Dendritic cell treated with granulocyte-macrophage colony-stimulating factor and Interleukin-4, amounts not matched to agents 40 ng/mL and 50 ng/mL, for 4 days (primary cell): ENCODE measurements at regions not wholly inside any gene's neighbourhood (a gene's known extent, or its start where the extent isn't known, plus 50 kb on each side); places are given as distances from the start of the nearest gene placed in this dataset.
"Not testable (repeated sequence)": the region's sequence is repeated elsewhere in the genome, so short reads cannot be mapped to it uniquely, and the experiment has no call there.

ENCODE experiments used
- H3K27ac Mint-ChIP-seq: one replicate; pipeline ENCODE4 v1.8.0; 2022; ENCODE audit warnings: mild to moderate bottlenecking, mixed read lengths
- H3K27me3 Mint-ChIP-seq: one replicate; pipeline ENCODE4 v1.8.0; 2022; ENCODE audit warnings: mild to moderate bottlenecking, mixed read lengths
- H3K36me3 Mint-ChIP-seq: one replicate; pipeline ENCODE4 v1.8.0; 2022; ENCODE audit warnings: low read depth, mixed read lengths
- H3K4me1 Mint-ChIP-seq: one replicate; pipeline ENCODE4 v1.8.0; 2022; ENCODE audit warnings: low read depth, mixed read lengths
- H3K4me3 Mint-ChIP-seq: one replicate; pipeline ENCODE4 v1.8.0; 2022; ENCODE audit warnings: mild to moderate bottlenecking, moderate library complexity, mixed read lengths
- H3K9me3 Mint-ChIP-seq: one replicate; pipeline ENCODE4 v1.8.0; 2022; ENCODE audit warnings: mixed read lengths
- intact Hi-C: fragments of 100-400 bp; cut with micrococcal nuclease; formaldehyde crosslinking; loops from one replicate; pipeline ENCODE4 v1.15.0; 2022

DNA sequence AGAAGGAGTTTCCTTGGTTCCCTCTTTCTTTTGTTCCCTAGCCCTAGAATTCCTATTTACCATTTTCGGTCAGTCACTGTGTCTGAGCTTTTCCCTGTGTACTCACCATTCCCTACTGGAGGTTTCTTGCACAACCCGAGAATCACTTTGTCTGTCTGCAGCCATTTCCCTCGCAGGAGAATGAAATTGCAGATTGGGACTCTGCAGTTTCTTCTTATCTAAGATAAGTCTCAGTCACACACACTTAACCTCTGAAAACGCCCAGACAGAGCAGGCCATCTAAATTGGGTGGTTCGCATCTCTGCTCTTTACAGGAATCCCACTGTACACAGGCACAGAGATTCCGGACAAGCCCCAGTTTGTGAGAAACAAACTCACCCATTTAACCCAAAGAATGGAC is 58.6 kb upstream of the CNTNAP2 start:
- no peaks in the 10 kb centered on the region for H3K4me1 Mint-ChIP-seq
- H3K36me3 Mint-ChIP-seq, result no peaks in the 10 kb centered on the region
- intact Hi-C loops, result no loop called here
- peaks cover 60% of the 10 kb centered on the region for H3K9me3 Mint-ChIP-seq
- H3K27ac Mint-ChIP-seq, result no peak overlapping the region
- H3K4me3 Mint-ChIP-seq, result no peak overlapping the region
- no peaks in the 10 kb centered on the region for H3K27me3 Mint-ChIP-seq

- Mint-ChIP-seq H3K9me3 (peaks cover 69% of the 10 kb centered on the region), H3K36me3 (no peaks in the 10 kb centered on the region), H3K27me3 (no peaks in the 10 kb centered on the region), H3K27ac (no peak overlapping the region), H3K4me3 (no peak overlapping the region), H3K4me1 (no peaks in the 10 kb centered on the region)
- intact Hi-C loops, result no loop called here
Measured at GRCh38 chr7:146054909-146055308, 61.7 kb upstream of the CNTNAP2 start.

GRCh38 chr7:146053492-146053891 is 63.1 kb upstream of the CNTNAP2 start:
- Mint-ChIP-seq H3K9me3 (peaks cover 61% of the 10 kb centered on the region), H3K4me1 (no peaks in the 10 kb centered on the region), H3K27me3 (no peaks in the 10 kb centered on the region), H3K27ac (no peak overlapping the region), H3K4me3 (no peak overlapping the region), H3K36me3 (no peaks in the 10 kb centered on the region)
- intact Hi-C loops, result no loop called here

DNA sequence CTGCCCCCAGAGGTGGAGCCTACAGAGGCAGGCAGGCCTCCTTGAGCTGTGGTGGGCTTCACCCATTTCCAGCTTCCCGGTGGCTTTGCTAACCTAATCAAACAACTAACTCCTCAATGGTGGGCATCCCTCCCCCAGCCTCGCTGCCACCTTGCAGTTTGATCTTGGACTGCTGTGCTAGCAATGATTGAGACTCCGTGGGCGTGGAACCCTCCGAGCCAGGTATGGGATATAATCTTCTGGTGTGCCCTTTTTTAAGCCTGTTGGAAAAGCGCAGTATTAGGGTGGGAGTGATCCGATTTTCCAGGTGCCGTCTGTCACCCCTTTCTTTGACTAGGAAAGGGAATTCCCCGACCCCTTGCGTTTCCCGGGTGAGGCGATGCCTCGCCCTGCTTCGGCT is 73.3 kb upstream of the CNTNAP2 start:
- not testable (repeated sequence) for H3K27ac Mint-ChIP-seq

GRCh38 chr7:146028251-146028750 is 88.3 kb upstream of the CNTNAP2 start:
- peaks cover 28% of the 10 kb centered on the region for H3K9me3 Mint-ChIP-seq
- intact Hi-C loops, result no loop called here

More for the DNA sequence above, 73.3 kb upstream of the CNTNAP2 start:
- H3K36me3 Mint-ChIP-seq, H3K27me3 Mint-ChIP-seq, H3K4me1 Mint-ChIP-seq, intact Hi-C loops, H3K4me3 Mint-ChIP-seq: not testable (repeated sequence)
- H3K9me3 Mint-ChIP-seq, result peaks cover 52% of the 10 kb centered on the region

GRCh38 chr7:146027243-146027642 is 89.4 kb upstream of the CNTNAP2 start:
- Mint-ChIP-seq H3K4me1 (no peaks in the 10 kb centered on the region), H3K36me3 (no peaks in the 10 kb centered on the region), H3K4me3 (no peak overlapping the region), H3K27ac (no peak overlapping the region), H3K9me3 (peaks cover 28% of the 10 kb centered on the region), H3K27me3 (no peaks in the 10 kb centered on the region)
- intact Hi-C loops, result no loop called here

More at GRCh38 chr7:146028251-146028750, 88.3 kb upstream of the CNTNAP2 start:
- H3K4me1 Mint-ChIP-seq, result no peaks in the 10 kb centered on the region
- no peak overlapping the region for H3K27ac Mint-ChIP-seq
- no peaks in the 10 kb centered on the region for H3K27me3 Mint-ChIP-seq
- H3K36me3 Mint-ChIP-seq, result no peaks in the 10 kb centered on the region
- no peak overlapping the region for H3K4me3 Mint-ChIP-seq

DNA sequence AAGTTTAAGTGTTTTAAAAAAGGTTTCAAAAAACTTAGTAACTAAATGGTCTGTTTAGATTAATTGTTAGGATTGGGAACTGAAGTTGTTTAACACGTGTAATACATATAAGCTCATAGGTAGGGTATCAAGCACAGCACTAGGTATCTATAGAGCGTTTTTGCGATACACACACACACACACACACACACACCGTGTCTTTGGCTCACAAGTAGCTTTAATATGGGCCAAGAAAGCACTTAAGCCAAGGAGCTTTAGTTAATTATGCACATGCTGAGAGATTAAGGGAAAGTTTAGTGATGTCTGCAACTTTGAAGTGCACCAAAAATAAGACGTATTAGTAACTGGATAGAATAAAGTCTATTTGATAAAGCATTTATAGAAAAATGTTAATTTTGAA is 93.8 kb upstream of the CNTNAP2 start:
- no peaks in the 10 kb centered on the region for H3K27me3 Mint-ChIP-seq
- intact Hi-C loops, result no loop called here
- no peak overlapping the region for H3K4me3 Mint-ChIP-seq
- H3K27ac Mint-ChIP-seq, result no peak overlapping the region
- H3K4me1 Mint-ChIP-seq, result no peaks in the 10 kb centered on the region
- H3K9me3 Mint-ChIP-seq, result peaks cover 52% of the 10 kb centered on the region
- H3K36me3 Mint-ChIP-seq, result no peaks in the 10 kb centered on the region

DNA sequence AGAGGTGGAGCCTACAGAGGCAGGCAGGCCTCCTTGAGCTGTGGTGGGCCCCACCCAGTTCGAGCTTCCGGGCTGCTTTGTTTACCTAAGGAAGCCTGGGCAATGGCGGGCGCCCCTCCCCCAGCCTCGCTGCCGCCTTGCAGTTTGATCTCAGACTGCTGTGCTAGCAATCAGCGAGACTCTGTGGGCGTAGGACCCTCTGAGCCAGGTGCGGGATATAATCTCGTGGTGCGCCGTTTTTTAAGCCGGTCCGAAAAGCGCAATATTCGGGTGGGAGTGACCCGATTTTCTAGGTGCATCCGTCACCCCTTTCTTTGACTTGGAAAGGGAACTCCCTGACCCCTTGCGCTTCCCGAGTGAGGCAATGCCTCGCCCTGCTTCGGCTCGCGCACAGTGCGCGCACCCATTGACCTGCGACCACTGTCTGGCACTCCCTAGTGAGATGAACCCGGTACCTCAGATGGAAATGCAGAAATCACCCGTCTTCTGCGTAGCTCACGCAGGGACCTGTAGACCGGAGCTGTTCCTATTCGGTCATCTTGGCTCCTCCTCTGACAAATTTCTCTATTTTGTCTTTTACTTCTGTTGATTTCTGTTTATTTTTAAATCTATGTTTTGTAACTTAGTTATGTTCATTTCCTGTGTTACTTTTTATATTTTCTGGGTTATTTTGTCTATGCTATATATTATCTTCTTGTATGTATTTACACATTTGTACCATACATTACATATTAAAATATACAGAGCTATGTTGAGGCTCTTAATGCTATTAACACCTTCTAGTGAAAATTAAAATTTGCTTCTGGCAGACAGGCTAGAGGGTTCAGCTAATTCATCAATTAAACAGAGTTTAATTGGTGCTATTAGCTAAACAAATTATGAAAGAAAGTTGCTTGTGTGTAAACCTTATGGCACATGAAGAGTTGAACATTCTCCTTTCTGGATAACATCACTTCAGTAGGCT is 97.3 kb upstream of the CNTNAP2 start:
- H3K9me3 Mint-ChIP-seq, result peaks cover 31% of the 10 kb centered on the region
- H3K27ac Mint-ChIP-seq, H3K4me3 Mint-ChIP-seq, H3K27me3 Mint-ChIP-seq, H3K4me1 Mint-ChIP-seq, H3K36me3 Mint-ChIP-seq, intact Hi-C loops: not testable (repeated sequence)

- H3K27ac Mint-ChIP-seq, H3K4me1 Mint-ChIP-seq, H3K4me3 Mint-ChIP-seq, intact Hi-C loops, H3K36me3 Mint-ChIP-seq, H3K27me3 Mint-ChIP-seq: not testable (repeated sequence)
- peaks cover 27% of the 10 kb centered on the region for H3K9me3 Mint-ChIP-seq
Measured at GRCh38 chr7:146017366-146017765, 99.2 kb upstream of the CNTNAP2 start.

DNA sequence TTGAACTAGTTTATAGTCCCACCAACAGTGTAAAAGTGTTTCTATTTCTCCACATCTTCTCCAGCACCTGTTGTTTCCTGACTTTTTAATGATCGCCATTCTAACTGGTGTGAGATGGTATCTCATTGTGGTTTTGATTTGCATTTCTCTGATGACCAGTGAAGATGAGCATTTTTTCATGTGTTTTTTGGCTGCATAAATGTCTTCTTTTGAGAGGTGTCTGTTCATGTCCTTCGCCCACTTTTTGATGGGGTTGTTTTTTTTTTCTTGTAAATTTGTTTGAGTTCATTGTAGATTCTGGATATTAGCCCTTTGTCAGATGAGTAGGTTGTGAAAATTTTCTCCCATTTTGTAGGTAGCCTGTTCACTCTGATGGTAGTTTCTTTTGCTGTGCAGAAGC is 102.4 kb upstream of the CNTNAP2 start:
- peaks cover 14% of the 10 kb centered on the region for H3K9me3 Mint-ChIP-seq
- intact Hi-C loops, H3K4me3 Mint-ChIP-seq, H3K36me3 Mint-ChIP-seq, H3K4me1 Mint-ChIP-seq, H3K27ac Mint-ChIP-seq, H3K27me3 Mint-ChIP-seq: not testable (repeated sequence)

DNA sequence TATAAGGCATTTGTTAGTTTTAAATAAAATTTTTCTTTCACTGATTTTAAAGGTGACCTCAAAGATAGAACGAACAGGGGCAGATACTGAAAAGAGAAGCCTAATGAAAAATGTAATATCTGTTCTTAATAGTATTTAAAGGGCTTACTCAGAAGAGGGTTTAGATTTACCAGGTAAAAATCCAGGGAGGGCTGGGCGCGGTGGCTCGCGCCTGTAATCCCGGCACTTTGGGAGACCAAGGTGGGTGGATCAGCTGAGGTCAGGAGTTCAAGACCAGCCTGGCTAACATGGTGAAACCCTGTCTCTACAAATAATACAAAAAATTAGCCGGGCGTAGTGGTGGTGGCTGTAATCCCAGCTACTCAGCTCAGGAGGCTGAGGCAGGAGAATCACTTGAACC is 108.3 kb upstream of the CNTNAP2 start:
- intact Hi-C loops, result no loop called here
- no peaks in the 10 kb centered on the region for H3K9me3 Mint-ChIP-seq
- no peaks in the 10 kb centered on the region for H3K27me3 Mint-ChIP-seq
- H3K4me1 Mint-ChIP-seq, result no peaks in the 10 kb centered on the region
- no peak overlapping the region for H3K4me3 Mint-ChIP-seq
- H3K36me3 Mint-ChIP-seq, result no peaks in the 10 kb centered on the region
- H3K27ac Mint-ChIP-seq, result no peak overlapping the region

GRCh38 chr7:146004805-146005204 is 111.8 kb upstream of the CNTNAP2 start:
- Mint-ChIP-seq H3K4me3 (no peak overlapping the region), H3K4me1 (no peaks in the 10 kb centered on the region), H3K27me3 (no peaks in the 10 kb centered on the region), H3K36me3 (no peaks in the 10 kb centered on the region), H3K9me3 (no peaks in the 10 kb centered on the region), H3K27ac (no peak overlapping the region)
- intact Hi-C loops, result no loop called here

DNA sequence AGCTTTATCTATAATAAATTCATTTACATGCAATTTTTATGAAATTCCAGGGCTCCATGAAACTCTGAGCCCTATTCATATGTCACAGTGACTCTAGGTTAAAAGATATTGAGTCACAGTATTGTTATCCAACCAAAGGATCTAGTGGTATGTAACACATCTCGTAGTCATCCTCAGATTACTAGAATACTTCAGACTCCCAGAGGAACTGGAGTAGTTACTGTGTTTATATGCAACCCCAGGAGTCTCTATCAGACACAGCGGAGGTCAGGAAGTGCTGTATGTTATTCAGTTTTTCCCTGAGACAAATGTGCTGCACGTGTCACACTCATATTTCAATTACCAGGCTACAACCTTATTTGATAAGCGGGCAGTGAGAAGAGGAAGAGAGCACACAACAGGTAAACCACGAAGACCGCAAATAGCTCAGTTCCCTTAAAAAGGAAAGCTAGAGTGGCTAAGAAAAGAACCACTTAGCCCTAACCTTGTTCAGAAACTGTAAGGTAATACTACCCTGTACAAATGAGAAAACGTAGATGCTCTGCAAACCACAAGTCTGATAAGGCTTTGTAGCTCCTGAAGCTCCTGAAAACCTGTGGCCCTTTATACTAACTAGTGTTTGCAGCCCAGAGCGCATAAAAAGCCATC is 114.0 kb upstream of the CNTNAP2 start:
- H3K27me3 Mint-ChIP-seq, result no peaks in the 10 kb centered on the region
- H3K4me1 Mint-ChIP-seq, result no peaks in the 10 kb centered on the region
- no peaks in the 10 kb centered on the region for H3K36me3 Mint-ChIP-seq
- intact Hi-C loops, result no loop called here
- H3K27ac Mint-ChIP-seq, result no peak overlapping the region
- H3K4me3 Mint-ChIP-seq, result no peak overlapping the region
- H3K9me3 Mint-ChIP-seq, result no peaks in the 10 kb centered on the region

DNA sequence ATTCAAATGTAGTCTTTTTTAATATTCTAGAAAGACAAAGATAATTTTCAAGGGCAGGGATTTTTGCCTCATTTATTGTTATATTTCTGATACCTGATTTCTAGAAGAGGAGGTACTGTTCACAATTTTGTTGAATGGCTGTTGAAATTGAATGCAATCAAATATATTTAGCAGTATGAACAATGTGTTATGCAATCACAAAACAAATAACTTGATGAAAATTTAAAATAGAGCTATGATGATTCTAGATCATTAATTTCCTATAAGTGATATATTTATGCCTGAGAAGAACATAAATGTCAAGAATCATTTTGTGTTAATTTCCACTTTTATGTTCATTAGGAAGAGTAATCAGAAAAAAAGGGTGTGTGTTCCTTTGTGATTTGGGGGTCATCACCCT is 114.6 kb upstream of the CNTNAP2 start:
- no peaks in the 10 kb centered on the region for H3K36me3 Mint-ChIP-seq
- H3K4me1 Mint-ChIP-seq, result no peaks in the 10 kb centered on the region
- no peaks in the 10 kb centered on the region for H3K9me3 Mint-ChIP-seq
- no peak overlapping the region for H3K27ac Mint-ChIP-seq
- intact Hi-C loops, result no loop called here
- no peaks in the 10 kb centered on the region for H3K27me3 Mint-ChIP-seq
- H3K4me3 Mint-ChIP-seq, result no peak overlapping the region
